ENCODE measurements at regions not wholly inside any gene's neighbourhood (a gene's known extent, or its start where the extent isn't known, plus 50 kb on each side); places are given as distances from the start of the nearest gene placed in this dataset.

GRCh38 chr4:136246876-136247275 is 1285.4 kb downstream of the PCDH18 start:
- TF ChIP-seq, protein P1, sequence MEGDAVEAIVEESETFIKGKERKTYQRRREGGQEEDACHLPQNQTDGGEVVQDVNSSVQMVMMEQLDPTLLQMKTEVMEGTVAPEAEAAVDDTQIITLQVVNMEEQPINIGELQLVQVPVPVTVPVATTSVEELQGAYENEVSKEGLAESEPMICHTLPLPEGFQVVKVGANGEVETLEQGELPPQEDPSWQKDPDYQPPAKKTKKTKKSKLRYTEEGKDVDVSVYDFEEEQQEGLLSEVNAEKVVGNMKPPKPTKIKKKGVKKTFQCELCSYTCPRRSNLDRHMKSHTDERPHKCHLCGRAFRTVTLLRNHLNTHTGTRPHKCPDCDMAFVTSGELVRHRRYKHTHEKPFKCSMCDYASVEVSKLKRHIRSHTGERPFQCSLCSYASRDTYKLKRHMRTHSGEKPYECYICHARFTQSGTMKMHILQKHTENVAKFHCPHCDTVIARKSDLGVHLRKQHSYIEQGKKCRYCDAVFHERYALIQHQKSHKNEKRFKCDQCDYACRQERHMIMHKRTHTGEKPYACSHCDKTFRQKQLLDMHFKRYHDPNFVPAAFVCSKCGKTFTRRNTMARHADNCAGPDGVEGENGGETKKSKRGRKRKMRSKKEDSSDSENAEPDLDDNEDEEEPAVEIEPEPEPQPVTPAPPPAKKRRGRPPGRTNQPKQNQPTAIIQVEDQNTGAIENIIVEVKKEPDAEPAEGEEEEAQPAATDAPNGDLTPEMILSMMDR (IDR thresholded peaks at IDR 0.05): no peak
- TF ChIP-seq EZH2 (IDR thresholded peaks at IDR 0.05): no peak
